ENCODE measurements at regions not wholly inside any gene's neighbourhood (a gene's known extent, or its start where the extent isn't known, plus 50 kb on each side); places are given as distances from the start of the nearest gene placed in this dataset.

DNA sequence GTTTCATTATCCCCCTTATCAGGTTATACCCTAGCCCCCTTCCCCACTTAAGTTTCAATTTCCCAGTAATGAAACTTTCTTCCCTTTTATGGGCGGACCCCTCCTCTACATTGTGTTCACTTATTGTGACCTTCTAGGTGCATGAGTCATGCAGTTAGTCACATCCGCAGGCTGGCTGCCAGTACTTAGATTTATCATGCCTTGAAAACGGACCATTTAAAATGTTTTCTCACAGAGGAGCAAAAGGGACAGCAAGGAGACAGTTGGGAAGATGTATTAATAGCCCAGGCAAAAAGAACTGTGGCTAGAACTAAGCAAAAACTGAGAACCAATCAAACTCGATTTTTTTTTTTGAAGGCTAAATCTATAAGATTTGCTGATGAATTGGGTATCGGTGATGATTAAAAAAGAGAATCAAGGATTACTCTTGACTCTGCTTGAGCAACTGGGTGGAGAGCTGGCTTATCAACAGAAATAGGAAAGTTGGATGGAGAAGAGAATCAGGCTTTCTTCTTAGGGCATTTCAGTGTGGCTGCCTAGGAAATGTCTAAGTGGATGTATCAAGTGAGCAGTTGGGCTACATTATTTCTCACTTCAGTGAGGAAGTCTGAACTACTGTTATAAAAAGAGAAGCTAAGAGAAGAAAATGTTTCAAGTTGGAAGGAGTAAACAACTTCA is 615.0 kb downstream of the HINT1 start:
- no peaks in the 10 kb centered on the region for H3K79me1 ChIP-seq (ENCODE audit: low read depth, low read length)
- H2BK12ac ChIP-seq (ENCODE audit: low read length): no peak overlapping the region
- no peak overlapping the region for H2BK120ac ChIP-seq (ENCODE audit: low read depth, low read length)
- no peak overlapping the region for H4K8ac ChIP-seq (ENCODE audit: low read depth, low read length)
- no peak overlapping the region for H2AFZ ChIP-seq (ENCODE audit: low read length)
- H3K4me1 ChIP-seq (ENCODE audit: control insufficient read depth in 2 of 2, insufficient read depth in 1 of 2, low read depth in 1 of 2, low read length in 2 of 2): no peaks in the 10 kb centered on the region
- no peak overlapping the region for H3K18ac ChIP-seq (ENCODE audit: low read length)
- H4K91ac ChIP-seq (ENCODE audit: low read depth, low read length, poor library complexity): no peak overlapping the region
- no peaks in the 10 kb centered on the region for H3K27me3 ChIP-seq (ENCODE audit: control insufficient read depth in 3 of 3, insufficient read depth in 3 of 3, low read depth in 1 of 3, low read length in 3 of 3)
- H3K27ac ChIP-seq (replicated peaks; ENCODE audit: low read length): no peak overlapping the region
- no peak overlapping the region for H3K9ac ChIP-seq (ENCODE audit: low read depth, low read length, poor library complexity)
- no peak for DNase-seq (ENCODE audit: low spot score)
- no peak overlapping the region for H2AK5ac ChIP-seq (ENCODE audit: low read depth, low read length)
- H3K4me3 ChIP-seq (ENCODE audit: low read length in 2 of 2): no peak overlapping the region
- no peak overlapping the region for H2BK15ac ChIP-seq (ENCODE audit: low read length)
- no peak overlapping the region for H3K4me2 ChIP-seq (ENCODE audit: insufficient read depth, low read length, poor library complexity, severe bottlenecking)
- no peak overlapping the region for H3K4ac ChIP-seq (ENCODE audit: low read length)
- WGBS, 2 donors (ENCODE audit: extremely low coverage in 2 of 2, insufficient read length in 2 of 2, insufficient replicate concordance in 1 of 2): no CpG with 5 or more reads among the region's 5 CpGs
- no peak overlapping the region for H3K23ac ChIP-seq (ENCODE audit: low read depth, low read length, poor library complexity)
- no peak overlapping the region for H3K14ac ChIP-seq (ENCODE audit: low read length)
- H3K36me3 ChIP-seq (replicated peaks in 1 of 2; ENCODE audit: control insufficient read depth in 2 of 2, insufficient read depth in 2 of 2, low read length in 2 of 2): no peaks in the 10 kb centered on the region
- no peaks in the 10 kb centered on the region for H3K9me3 ChIP-seq (replicated peaks in 1 of 2; ENCODE audit: control insufficient read depth in 2 of 2, insufficient read depth in 1 of 2, low read depth in 1 of 2, low read length in 2 of 2)
- no peak overlapping the region for H2BK5ac ChIP-seq (ENCODE audit: low read length)

DNA sequence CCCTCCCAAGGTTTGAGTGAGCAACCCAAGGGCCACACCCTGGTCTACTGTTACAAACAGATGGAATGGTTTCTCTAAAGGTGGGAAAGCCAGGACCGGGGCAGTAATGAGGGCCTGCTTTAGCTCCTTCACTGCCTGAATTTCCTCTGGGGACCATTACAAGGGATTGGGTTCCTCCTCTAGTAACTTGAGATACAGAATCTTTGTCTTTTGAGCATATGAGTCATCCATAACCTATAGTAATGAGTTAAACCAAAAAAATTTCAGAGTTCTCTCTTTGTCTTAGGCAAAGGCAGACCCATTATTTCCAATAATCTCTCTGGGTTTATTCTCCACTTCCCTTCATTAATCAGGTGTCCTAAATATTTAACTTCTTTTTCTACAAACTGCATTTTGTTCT is 618.8 kb downstream of the HINT1 start:
- no peak overlapping the region for H3K9ac ChIP-seq (ENCODE audit: low read depth, low read length, poor library complexity)
- H2AK5ac ChIP-seq (ENCODE audit: low read depth, low read length): no peak overlapping the region
- no peak overlapping the region for H2BK120ac ChIP-seq (ENCODE audit: low read depth, low read length)
- H2AFZ ChIP-seq (ENCODE audit: low read length): no peak overlapping the region
- H3K4me3 ChIP-seq (ENCODE audit: low read length in 2 of 2): no peak overlapping the region
- H3K23ac ChIP-seq (ENCODE audit: low read depth, low read length, poor library complexity): no peak overlapping the region
- no peak for DNase-seq (ENCODE audit: low spot score)
- peaks cover 0 to 2% of the 10 kb centered on the region in 2 donors for H3K9me3 ChIP-seq (replicated peaks in 1 of 2; ENCODE audit: control insufficient read depth in 2 of 2, insufficient read depth in 1 of 2, low read depth in 1 of 2, low read length in 2 of 2)
- H4K91ac ChIP-seq (ENCODE audit: low read depth, low read length, poor library complexity): no peak overlapping the region
- no peaks in the 10 kb centered on the region for H3K4me1 ChIP-seq (ENCODE audit: control insufficient read depth in 2 of 2, insufficient read depth in 1 of 2, low read depth in 1 of 2, low read length in 2 of 2)
- no peak overlapping the region for H2BK5ac ChIP-seq (ENCODE audit: low read length)
- no peak overlapping the region for H2BK12ac ChIP-seq (ENCODE audit: low read length)
- no peak overlapping the region for H3K4me2 ChIP-seq (ENCODE audit: insufficient read depth, low read length, poor library complexity, severe bottlenecking)
- H3K4ac ChIP-seq (ENCODE audit: low read length): no peak overlapping the region
- H2BK15ac ChIP-seq (ENCODE audit: low read length): no peak overlapping the region
- no peak overlapping the region for H4K8ac ChIP-seq (ENCODE audit: low read depth, low read length)
- WGBS, 2 donors (ENCODE audit: extremely low coverage in 2 of 2, insufficient read length in 2 of 2, insufficient replicate concordance in 1 of 2): no CpG with 5 or more reads among the region's 1 CpG
- H3K18ac ChIP-seq (ENCODE audit: low read length): no peak overlapping the region
- H3K27me3 ChIP-seq (ENCODE audit: control insufficient read depth in 3 of 3, insufficient read depth in 3 of 3, low read depth in 1 of 3, low read length in 3 of 3): no peaks in the 10 kb centered on the region
- no peaks in the 10 kb centered on the region for H3K79me1 ChIP-seq (ENCODE audit: low read depth, low read length)
- H3K36me3 ChIP-seq (replicated peaks in 1 of 2; ENCODE audit: control insufficient read depth in 2 of 2, insufficient read depth in 2 of 2, low read length in 2 of 2): no peaks in the 10 kb centered on the region
- H3K14ac ChIP-seq (ENCODE audit: low read length): no peak overlapping the region
- H3K27ac ChIP-seq (replicated peaks; ENCODE audit: low read length): no peak overlapping the region

DNA sequence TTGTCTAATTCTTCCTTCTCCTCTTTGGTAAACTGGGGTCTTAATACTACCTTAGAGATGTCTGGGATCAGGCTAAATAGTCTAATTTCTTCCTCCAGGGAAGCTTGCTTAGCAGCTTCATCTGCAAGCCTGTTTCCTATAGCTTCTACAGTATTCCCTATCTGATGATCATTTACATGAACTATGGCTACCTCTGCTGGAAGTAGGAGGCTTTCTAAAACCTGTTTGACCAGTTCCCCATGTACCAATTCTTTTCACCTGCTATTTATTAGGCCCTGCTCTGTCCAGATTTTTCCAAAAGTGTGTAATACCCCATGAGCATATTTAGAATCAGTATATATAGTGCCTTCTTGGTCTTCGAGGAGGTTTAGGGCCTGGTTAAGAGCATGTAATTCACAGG is 619.8 kb downstream of the HINT1 start:
- Histone ChIP-seq H2BK5ac (ENCODE audit: low read length) (no peak overlapping the region), H3K27me3 (ENCODE audit: control insufficient read depth in 3 of 3, insufficient read depth in 3 of 3, low read depth in 1 of 3, low read length in 3 of 3) (no peaks in the 10 kb centered on the region), H3K4me2 (ENCODE audit: insufficient read depth, low read length, poor library complexity, severe bottlenecking) (no peak overlapping the region), H4K91ac (ENCODE audit: low read depth, low read length, poor library complexity) (no peak overlapping the region), H2BK15ac (ENCODE audit: low read length) (no peak overlapping the region), H2BK120ac (ENCODE audit: low read depth, low read length) (no peak overlapping the region), H2AFZ (ENCODE audit: low read length) (no peak overlapping the region), H2BK12ac (ENCODE audit: low read length) (no peak overlapping the region), H3K9ac (ENCODE audit: low read depth, low read length, poor library complexity) (no peak overlapping the region), H3K36me3 (replicated peaks in 1 of 2; ENCODE audit: control insufficient read depth in 2 of 2, insufficient read depth in 2 of 2, low read length in 2 of 2) (no peaks in the 10 kb centered on the region), H3K4me1 (ENCODE audit: control insufficient read depth in 2 of 2, insufficient read depth in 1 of 2, low read depth in 1 of 2, low read length in 2 of 2) (no peaks in the 10 kb centered on the region), H3K4me3 (ENCODE audit: low read length in 2 of 2) (no peak overlapping the region), H3K27ac (replicated peaks; ENCODE audit: low read length) (no peak overlapping the region), H4K8ac (ENCODE audit: low read depth, low read length) (no peak overlapping the region), H3K23ac (ENCODE audit: low read depth, low read length, poor library complexity) (no peak overlapping the region), H3K4ac (ENCODE audit: low read length) (no peak overlapping the region), H3K18ac (ENCODE audit: low read length) (no peak overlapping the region), H2AK5ac (ENCODE audit: low read depth, low read length) (no peak overlapping the region), H3K9me3 (replicated peaks in 1 of 2; ENCODE audit: control insufficient read depth in 2 of 2, insufficient read depth in 1 of 2, low read depth in 1 of 2, low read length in 2 of 2) (peaks cover 0 to 2% of the 10 kb centered on the region in 2 donors), H3K14ac (ENCODE audit: low read length) (no peak overlapping the region), H3K79me1 (ENCODE audit: low read depth, low read length) (no peaks in the 10 kb centered on the region)
- no CpG with 5 or more reads among the region's 1 CpG for WGBS, 2 donors (ENCODE audit: extremely low coverage in 2 of 2, insufficient read length in 2 of 2, insufficient replicate concordance in 1 of 2)
- DNase-seq (ENCODE audit: low spot score): no peak

DNA sequence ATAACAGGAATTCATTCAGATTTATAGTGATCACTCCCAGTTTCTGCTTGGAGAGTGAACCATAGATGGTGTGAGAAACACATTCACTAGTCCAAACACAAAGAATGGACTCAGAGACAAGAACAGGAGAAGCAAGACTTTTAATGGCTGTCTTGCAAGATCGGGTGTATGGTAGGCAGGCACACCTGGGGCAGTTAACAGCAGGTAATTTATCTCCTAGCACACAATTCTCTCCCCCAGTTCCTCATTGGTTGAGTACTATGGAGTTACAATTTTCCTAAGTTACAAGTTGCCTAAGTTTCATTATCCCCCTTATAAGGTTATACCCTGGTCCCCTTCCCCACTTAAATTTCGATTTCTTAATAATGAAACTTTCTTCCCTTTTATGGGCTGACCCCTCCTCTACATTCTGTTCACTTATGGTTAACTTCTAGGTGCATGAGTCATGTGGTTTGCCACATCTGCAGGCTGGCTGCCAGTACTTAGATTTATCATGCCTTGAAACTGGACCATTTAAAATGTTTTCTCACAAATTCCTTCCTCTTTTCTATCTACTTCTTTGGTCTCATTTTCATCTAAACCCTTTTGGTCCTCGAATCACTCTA is 623.3 kb downstream of the HINT1 start:
- Histone ChIP-seq H4K91ac (ENCODE audit: low read depth, low read length, poor library complexity) (no peak overlapping the region), H2AK5ac (ENCODE audit: low read depth, low read length) (no peak overlapping the region), H3K36me3 (replicated peaks in 1 of 2; ENCODE audit: control insufficient read depth in 2 of 2, insufficient read depth in 2 of 2, low read length in 2 of 2) (no peaks in the 10 kb centered on the region), H3K14ac (ENCODE audit: low read length) (no peak overlapping the region), H3K18ac (ENCODE audit: low read length) (no peak overlapping the region), H3K9me3 (replicated peaks in 1 of 2; ENCODE audit: control insufficient read depth in 2 of 2, insufficient read depth in 1 of 2, low read depth in 1 of 2, low read length in 2 of 2) (peaks cover 0 to 2% of the 10 kb centered on the region in 2 donors), H3K27me3 (ENCODE audit: control insufficient read depth in 3 of 3, insufficient read depth in 3 of 3, low read depth in 1 of 3, low read length in 3 of 3) (no peaks in the 10 kb centered on the region), H2BK5ac (ENCODE audit: low read length) (no peak overlapping the region), H2AFZ (ENCODE audit: low read length) (no peak overlapping the region), H3K4me1 (ENCODE audit: control insufficient read depth in 2 of 2, insufficient read depth in 1 of 2, low read depth in 1 of 2, low read length in 2 of 2) (no peaks in the 10 kb centered on the region), H3K4ac (ENCODE audit: low read length) (no peak overlapping the region), H3K27ac (replicated peaks; ENCODE audit: low read length) (no peak overlapping the region), H3K79me1 (ENCODE audit: low read depth, low read length) (no peaks in the 10 kb centered on the region), H3K23ac (ENCODE audit: low read depth, low read length, poor library complexity) (no peak overlapping the region), H2BK120ac (ENCODE audit: low read depth, low read length) (no peak overlapping the region), H2BK12ac (ENCODE audit: low read length) (no peak overlapping the region), H3K9ac (ENCODE audit: low read depth, low read length, poor library complexity) (no peak overlapping the region), H2BK15ac (ENCODE audit: low read length) (no peak overlapping the region), H3K4me3 (ENCODE audit: low read length in 2 of 2) (no peak overlapping the region), H4K8ac (ENCODE audit: low read depth, low read length) (no peak overlapping the region), H3K4me2 (ENCODE audit: insufficient read depth, low read length, poor library complexity, severe bottlenecking) (no peak overlapping the region)
- no peak for DNase-seq (ENCODE audit: low spot score)
- 100% methylated on average over 1 of the region's 3 CpGs; no CpG with 5 or more reads in 1 of the 2 donors for WGBS, 2 donors (ENCODE audit: extremely low coverage in 2 of 2, insufficient read length in 2 of 2, insufficient replicate concordance in 1 of 2)

Data from neuronal stem cell (in vitro differentiated cells).